GM04504 (cell line): ENCODE measurements at regions not wholly inside any gene's neighbourhood (a gene's known extent, or its start where the extent isn't known, plus 50 kb on each side); places are given as distances from the start of the nearest gene placed in this dataset.
"Not testable (repeated sequence)": the region's sequence is repeated elsewhere in the genome, so short reads cannot be mapped to it uniquely, and the experiment has no call there.

ENCODE experiments used
- DNase-seq: peaks from one replicate; pipeline ENCODE4 v3.0.0-alpha.2; 2012; ENCODE audit warnings: low read depth

DNA sequence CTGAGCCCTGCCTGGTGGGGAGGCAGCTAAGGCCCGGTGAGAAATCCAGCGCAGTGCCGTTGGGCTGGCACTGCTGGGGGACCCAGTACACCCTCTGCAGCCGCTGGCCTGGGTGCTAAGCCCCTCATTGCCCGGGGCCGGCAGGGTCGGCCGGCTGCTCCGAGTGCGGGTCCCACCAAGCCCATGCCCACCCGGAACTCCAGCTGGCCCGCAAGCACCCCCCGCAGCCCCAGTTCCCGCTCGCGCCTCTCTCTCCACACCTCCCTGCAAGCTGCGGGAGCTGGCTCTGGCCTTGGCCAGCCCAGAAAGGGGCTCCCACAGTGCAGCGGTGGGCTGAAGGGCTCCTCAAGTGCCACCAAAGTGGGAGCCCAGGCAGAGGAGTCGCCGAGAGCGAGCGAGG lies 225.1 kb upstream of the ANKH start:
- not testable (repeated sequence) for DNase-seq

DNA sequence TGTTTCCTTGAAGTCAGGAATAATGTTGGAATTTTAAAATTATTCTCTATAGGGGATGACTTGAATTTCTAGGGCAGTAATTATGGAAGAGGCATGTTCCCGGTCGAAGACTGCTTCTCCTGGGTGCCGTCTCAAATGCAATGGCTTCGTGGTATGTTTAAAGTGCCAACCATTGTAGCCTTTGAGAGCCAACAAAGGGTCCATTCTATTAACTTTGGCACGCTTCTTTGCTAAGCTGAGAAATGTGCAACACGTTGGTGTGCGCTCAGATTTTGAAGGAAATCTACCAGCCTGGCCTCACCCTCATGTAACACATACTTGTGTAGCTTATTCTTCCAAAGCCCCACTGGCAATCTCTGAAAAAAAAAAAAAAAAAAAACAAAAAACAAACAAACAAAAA lies 221.2 kb upstream of the ANKH start:
- DNase-seq: no peak

DNA sequence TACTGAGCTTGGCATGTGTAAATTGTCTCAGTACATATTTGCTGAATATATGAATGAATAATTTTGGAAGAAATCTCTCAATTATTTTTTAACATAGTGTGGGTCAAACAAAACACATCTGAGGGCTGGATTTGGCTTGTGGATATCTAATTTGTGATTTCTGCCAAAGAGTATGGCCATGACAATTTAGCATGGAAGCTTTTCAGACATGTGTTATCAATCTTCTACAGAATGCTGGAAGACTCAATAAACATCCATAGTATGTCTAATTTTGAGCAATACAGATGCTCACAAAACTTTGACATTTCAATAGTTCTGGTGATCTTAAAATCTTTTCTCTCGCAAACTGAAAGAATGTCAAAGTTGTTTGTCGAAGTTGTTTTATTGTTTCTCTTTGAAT lies 214.1 kb upstream of the ANKH start:
- DNase-seq: no peak

DNA sequence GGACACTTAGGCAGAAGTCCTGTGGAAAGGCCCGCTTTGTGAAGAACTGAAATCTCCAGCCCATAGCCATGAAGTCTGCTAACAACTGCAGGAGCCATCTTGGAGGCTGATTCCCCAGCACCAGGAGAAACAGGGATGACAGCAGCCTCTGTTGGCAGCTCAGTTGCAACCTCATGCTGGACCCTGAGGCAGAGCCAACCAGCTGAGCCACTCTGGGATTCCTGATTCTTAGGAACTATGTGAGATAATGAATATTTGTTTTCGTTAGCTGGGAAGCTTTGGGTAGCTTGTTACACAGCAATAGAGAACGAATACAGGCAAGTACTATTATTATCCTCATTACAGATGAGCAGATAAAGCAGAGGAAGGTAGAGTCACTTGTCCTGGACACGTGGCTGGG lies 210.5 kb upstream of the ANKH start:
- DNase-seq: no peak

DNA sequence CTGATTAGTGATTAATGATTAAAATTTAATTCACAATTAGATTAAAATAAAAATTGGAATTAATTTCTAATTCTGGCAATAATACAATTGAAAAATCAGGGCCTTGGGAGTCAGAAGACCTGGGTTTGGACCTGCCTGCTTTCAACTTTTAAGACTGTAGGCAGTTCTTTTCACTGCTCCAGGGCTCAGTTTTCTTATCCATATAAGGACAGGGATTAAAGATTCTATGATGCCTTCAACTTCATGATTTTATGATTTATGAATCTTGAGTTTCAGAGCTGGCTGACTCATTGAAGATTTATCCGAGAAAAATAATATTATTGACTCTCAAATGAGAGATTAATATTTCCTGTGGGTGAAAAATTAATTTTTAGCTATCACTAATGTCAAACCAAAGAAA lies 208.6 kb upstream of the ANKH start:
- DNase-seq: no peak

DNA sequence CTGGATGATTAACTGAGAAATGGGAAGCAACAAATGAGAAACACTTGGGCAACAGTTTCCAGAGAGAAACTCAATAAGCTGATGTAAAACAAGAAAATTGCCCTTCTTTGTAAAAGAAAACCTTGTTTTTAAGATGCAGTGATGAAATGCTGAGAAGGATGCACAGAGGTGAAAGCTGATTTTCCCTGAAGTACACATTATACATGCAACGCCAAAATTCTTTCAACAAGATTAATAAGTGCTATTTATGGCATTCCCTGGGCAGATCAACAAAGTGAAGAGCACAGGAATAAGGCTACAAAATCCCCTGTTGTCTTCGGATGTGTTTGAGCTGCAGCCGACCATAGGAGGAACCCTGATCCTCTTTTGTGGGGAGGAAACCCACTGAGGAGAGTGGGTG lies 208.0 kb upstream of the ANKH start:
- no peak for DNase-seq

DNA sequence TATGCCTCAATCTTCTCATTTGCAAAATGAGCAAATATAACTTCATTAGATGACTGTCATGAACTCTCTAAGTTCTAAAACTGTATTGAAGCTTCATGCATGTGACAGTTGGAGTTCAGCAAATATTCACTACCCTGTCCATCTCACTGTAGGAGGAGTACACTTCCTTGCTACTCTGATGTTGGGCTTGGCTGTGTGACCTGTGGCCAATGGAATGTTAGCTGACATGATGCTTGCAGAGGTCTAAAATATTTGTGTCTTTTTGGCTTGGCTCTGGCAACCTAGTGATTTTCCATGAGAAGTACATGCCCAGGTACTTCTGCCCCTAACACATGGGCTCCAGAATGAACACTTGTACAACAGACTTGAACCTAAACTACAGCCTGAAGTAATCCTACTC lies 203.1 kb upstream of the ANKH start:
- no peak for DNase-seq

DNA sequence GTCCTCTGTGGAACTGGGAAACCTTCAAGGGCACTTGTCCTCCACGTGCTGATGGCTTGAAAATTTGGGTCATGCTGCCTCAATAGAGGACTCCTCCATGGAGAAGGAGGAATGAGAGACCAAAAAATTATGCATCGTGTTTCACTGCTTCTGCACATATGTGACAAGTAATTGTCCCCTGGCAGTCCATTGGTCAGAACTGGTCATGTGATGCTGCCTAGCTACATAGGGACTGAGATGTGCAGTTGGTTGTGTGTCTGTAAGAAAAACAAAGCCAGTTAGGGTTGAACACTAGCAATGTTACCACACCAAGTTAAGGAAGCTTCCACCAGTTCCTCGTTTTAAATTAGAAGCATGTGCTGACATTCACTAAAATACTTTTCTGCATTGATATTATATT lies 201.9 kb upstream of the ANKH start:
- DNase-seq: no peak

DNA sequence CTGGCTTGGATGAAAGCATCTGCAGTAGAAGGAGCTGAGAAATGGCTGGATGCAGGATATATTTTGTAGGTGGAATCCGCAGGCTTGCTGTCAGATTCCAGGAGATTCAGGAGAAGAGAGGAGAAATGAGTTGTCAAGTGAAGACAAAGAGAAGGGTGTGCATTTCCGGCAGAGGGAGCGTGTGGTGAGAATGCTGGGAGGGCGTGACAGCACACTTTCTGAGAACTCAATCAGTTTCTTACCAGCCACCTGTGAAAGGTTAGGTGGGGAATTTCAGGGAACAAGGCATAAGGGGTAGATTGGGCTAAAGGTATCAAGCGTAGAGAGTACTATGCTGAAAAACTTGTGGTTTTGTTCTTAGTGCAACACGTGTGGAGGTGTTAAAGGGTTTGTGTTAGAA lies 199.3 kb upstream of the ANKH start:
- DNase-seq: no peak

DNA sequence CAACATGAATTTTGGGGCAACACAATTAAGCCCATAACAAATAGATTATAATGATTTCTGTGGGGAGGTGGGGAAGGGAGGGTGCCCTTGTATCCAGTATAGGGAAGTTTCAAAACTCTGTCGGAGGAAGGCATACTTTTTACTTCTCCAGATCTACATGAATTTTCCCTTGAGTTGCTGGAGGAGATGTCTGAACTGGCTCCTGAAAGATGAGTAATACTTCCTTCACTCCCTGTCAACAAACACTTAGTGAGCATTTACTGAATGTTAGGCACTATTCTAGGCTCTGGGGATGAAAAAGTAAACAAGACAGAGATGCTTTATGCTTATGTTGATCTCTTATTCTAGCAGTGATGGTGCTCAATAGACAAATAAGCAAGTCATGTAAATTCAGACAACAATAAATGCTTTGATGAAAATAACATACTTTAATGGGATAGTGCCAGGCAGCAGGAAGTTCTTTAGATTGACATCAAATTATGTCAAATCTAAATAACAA lies 197.9 kb upstream of the ANKH start:
- DNase-seq: no peak

DNA sequence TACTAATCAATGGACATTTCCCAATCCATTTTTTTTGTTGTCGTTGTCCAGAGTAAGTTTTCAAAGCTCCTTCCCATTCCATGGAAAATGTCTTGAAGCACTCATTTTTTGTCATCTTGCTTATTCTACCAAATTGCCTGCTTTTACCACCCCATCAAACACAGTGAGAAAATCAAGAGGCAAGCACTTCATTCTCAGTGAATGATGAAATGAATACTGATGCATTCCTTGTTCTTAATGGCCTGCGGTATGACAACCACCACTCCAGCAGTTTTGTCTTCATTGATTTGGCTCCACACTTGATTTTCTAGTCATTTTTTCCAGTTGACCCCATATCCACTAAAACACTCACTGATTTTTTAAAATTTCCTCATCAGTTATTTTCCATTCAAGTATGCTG lies 193.5 kb upstream of the ANKH start:
- no peak for DNase-seq

DNA sequence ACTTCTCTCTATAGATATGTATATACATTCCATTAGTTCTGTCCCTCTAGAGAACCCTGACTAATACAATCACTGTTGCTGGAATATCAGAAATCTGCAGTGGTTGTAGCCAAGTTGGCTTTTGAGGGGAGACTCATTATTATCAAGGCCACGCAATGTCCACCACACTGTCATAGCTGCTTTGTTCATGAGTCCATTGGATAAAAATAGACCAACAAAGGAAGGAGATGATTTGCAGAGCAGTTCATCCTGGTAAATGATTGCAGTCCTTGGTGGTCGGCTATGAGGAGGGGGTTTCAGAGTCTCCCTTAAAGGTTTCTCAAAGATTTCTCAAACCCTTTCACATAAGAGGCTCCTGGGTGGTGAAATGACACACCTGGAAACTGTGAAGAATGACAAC lies 192.8 kb upstream of the ANKH start:
- no peak for DNase-seq

DNA sequence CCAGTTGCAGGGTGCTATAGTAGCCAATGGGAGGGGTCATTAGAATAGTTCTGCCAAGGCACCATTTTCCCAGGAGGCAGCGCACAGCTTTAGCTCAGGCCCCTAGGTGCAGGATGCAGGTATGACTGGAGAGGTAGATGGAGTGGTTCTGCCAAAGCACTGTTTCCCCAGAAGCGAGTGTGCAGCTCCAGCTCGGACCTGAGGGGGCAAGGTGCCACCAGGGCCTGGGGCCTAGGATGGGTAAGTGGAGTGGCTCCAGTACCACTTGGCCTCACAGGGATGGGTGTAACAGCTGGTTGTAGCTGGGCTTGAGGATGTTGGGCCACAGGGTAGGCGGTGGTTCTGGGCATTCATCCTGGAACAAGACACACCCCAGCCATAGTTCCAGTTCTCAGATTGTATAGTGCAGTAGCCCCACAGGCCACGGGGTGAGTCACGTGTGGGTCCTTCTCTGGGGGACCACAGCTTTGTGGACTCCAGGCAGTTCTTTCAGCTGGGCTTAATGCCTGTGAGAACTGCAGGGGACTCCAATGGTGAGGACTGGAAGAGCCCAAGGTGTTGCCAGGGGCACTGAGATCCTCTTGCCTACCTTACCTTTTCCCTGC lies 185.5 kb upstream of the ANKH start:
- DNase-seq: no peak

DNA sequence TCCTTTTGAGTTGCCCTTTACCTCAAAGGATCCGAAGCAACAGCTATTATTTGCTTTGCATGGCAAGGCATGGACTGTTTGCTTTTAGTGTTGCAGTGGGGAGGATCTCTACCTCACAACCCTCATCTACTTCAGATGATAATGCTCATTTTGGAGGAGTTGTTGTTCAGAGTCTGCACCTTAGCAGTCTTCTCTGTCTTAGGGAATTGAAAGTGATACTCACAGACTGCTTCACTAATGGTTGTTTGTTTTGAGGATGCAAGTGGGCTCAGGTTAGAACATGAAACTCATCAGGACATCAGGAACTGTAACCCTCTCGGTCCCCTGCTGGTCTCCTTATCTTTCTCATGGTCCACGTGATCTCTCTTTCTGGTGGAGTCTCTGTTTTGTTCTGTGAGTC lies 172.9 kb upstream of the ANKH start:
- DNase-seq: no peak

DNA sequence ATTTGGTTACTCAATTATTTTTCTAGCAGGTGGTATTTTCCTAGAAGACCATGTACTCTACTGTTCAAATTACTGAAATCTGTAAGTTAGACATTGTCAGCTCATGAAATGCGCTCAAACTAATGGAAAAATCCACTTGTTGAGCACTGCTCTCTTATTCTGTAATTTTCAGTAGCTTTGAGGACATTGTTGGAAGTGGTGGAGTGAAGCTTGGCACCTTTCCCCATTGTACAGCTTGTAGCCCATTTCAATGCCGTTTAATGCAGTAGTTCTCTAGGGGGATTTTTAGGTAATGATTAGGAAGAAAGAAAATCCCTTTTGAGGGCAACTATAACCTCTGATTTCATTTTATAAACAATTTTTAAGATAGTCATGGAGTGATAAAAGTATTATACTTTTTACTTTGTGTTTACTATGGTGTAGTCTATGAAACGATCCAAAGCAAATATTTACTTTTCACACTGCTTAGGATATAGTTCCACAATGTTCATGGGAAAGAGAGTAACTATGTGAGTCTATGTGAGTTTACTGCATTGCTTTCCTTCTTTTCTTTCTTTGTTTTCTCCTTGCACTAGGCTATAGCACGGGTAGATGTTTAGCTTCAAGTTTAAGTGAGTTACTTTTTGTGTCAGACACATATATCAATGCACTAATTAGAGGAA lies 165.8 kb upstream of the ANKH start:
- DNase-seq: no peak

DNA sequence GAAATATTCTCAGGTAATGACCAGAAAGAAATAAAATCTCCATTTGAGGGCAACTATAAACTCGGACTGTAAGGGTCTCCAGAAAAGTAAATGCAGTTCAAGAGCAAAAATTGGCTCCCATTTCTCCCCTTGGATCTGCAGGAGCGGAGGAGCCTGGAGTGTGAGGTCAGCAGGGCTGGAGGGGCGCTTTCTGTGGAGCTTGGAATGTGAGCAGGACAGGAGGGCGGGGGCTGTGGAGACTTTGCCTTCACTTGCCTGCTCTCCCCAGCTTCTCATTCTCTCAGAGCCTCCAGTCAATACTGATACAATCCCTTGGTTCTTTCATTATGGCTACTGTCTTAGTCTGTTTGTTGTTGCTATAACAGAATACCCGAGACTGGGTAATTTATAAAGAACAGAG lies 162.8 kb upstream of the ANKH start:
- no peak for DNase-seq

DNA sequence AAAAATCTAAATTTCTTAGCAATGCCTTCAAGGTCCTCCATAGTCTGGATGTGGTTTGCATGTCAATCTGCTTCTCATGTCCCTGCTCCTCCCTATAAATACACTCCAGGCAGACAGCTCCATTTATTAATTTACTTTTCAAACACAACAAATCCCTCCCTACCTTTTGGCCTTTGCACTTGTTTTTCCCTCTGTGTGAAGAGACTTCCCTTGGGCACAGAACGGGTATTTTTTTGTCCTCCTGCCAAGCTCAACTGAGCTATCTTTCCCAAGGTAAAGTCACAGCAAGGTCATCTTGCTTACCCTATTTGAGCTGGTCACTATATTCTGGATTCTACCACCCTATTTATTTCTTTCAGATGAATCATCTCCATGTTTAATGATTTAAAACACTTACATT lies 159.6 kb upstream of the ANKH start:
- no peak for DNase-seq

DNA sequence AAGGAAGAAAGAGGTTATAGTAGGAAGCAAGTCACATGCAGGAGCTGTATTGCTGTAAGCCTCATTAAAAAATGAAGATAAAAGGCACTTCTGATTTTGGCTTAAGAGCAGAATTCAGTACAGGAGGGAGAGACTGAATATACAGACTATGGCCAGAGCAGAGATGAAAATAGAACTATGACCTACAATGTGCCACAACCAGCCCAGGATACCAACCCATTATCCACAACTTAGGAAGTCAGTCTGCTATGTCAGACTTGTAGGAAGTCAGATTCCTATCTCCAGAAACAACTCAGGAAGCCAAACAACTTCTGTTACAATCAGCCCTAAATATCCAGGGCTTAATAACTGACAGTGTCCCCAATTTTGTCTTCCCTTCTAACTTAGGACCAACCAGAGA lies 156.2 kb upstream of the ANKH start:
- DNase-seq: no peak

DNA sequence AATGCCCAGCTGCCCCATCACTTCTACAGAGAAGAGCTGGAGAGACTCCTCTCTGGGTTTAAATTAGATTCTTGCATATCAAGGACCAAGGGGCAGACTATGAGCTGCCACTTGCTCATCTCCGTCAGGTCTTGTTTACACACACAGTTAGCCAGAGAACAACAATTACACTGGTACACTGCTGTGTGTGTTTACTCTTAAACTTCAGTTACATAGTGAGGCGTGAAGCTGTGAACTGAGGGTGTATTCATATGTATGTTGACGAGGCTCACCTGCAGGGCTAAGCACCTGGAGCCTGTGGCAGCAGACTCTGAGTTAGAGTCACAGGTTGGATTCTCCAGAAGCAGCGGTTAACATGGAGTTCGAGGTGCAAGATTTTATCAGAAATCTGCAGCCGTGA lies 155.4 kb upstream of the ANKH start:
- DNase-seq: no peak

DNA sequence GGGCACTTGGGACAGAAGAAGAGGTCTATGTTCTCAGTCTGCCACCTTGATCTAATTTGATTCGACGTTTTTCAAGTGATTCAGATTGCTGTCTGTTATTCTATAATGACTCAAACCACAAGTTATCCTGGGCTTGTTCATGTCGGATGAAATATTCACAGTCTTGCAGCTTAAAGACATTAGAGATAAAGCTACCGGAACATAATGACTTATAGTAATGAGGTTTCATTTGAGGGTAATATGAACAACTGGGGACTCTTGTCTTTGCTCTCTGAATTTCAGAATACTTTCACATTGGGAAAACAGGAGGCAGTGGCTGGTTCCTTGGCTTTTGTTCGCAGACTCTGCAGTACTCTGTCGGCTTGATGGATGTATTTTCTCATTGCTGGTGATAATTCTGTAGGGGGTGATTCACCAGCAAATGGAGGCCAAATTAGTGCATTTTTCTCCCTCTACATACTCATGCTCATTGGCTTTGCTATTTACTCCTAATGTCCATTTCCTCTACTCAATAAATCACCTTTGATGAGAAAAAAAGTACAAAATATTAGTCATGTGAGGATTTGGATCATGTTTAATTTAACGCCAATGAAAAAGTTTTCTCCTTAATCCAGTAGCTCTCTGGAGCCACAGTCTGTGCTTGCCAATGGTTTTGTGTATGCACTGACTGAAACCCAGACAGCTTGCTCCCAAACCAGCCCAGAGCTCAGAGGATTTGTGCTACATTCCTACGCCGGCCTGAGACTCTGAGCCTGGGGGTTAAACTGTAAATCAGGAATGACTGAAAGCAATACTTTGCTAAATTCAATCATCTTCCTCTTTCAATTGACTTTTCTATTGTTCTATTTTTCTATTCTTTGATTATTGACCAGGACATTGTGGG lies 154.7 kb upstream of the ANKH start:
- DNase-seq: no peak

DNA sequence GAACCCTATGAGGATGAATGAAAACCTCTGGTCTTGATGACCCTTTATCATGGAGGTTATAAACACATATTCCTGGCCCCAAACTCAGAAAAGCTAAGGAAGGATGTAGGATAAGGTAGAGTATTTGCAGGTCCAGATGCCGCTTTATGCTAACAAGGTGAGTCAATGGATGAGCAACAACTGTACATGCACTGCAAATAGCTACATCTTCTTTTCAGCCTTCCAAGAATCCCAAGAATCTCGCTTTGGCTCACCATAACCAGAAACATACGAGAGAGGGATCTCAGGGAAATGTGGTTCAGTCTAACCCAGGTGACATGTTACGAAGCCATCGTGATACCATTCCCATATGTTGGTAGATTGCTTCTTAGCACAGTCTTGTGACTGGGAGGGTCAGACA lies 152.3 kb upstream of the ANKH start:
- no peak for DNase-seq

DNA sequence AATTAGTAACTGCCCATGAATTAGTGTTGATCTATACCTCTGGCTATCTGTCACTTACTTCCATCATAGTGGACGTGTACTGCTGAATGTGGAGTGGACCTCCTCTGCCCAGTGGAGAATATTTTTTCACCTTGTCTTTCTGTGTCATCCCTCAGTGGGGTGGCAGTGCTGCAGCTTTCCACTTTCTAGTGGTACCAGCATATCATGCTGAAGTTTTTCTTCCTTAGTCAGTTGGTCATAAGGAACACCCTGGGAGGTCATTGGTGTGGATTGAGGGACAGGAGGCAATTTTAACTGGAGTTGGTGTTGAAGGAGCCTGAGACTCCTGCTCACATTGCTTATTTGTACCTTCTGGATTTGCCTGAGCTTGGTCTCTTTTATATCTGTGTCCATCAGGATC lies 151.7 kb upstream of the ANKH start:
- DNase-seq: no peak
